MCF 10A (cell line): ENCODE measurements at regions not wholly inside any gene's neighbourhood (a gene's known extent, or its start where the extent isn't known, plus 50 kb on each side); places are given as distances from the start of the nearest gene placed in this dataset.

Experiments
- BruUV-seq: library from RNA; stranded (reverse); fragments of 400-500 nt; replicated peaks from 2 replicates; lab custom pipeline; 2021; lab: Mats Ljungman, UMichigan
- CTCF ChIA-PET: fragments of 300-600 bp; sonication (Branson Sonifier 250); formaldehyde crosslinking; extraction: SDS; loops from one replicate; lab custom pipeline; 2021; ENCODE audit warnings: antibody characterized with exemption, inconsistent platforms; lab: Yijun Ruan, JAX
- POLR2A ChIA-PET: fragments of 300-600, 350-650 bp; sonication (Branson Sonifier 250); formaldehyde crosslinking; extraction: SDS; loops from one replicate; lab custom pipeline; 2020; ENCODE audit warnings: antibody characterized with exemption, inconsistent platforms; lab: Yijun Ruan, JAX
- DNase-seq: peaks from one replicate; pipeline ENCODE4 v3.0.0-alpha.2; 2018; ENCODE audit not compliant: unreplicated experiment
- H3K27ac Mint-ChIP-seq: one replicate; pipeline ENCODE4 v1.8.0; 2022; ENCODE audit warnings: mild to moderate bottlenecking, low read depth, mixed read lengths; ENCODE audit not compliant: unreplicated experiment
- H3K27me3 Mint-ChIP-seq: one replicate; pipeline ENCODE4 v1.8.0; 2022; ENCODE audit warnings: mixed read lengths; ENCODE audit not compliant: insufficient read depth, unreplicated experiment
- H3K36me3 Mint-ChIP-seq: one replicate; pipeline ENCODE4 v1.8.0; 2022; ENCODE audit warnings: mild to moderate bottlenecking, moderate library complexity, mixed read lengths; ENCODE audit not compliant: insufficient read depth, unreplicated experiment
- H3K4me1 Mint-ChIP-seq: one replicate; pipeline ENCODE4 v1.8.0; 2022; ENCODE audit warnings: mixed read lengths; ENCODE audit not compliant: insufficient read depth, unreplicated experiment
- H3K4me3 Mint-ChIP-seq: one replicate; pipeline ENCODE4 v1.8.0; 2022; ENCODE audit warnings: mild to moderate bottlenecking, moderate library complexity, mixed read lengths; ENCODE audit not compliant: unreplicated experiment
- H3K9me3 Mint-ChIP-seq: one replicate; pipeline ENCODE4 v1.8.0; 2022; ENCODE audit warnings: mixed read lengths; ENCODE audit not compliant: unreplicated experiment
- CTCF ChIP-seq: fragments of 200-600 bp; IDR thresholded peaks from one replicate; pipeline ENCODE4 v1.8.0; 2022; ENCODE audit warnings: antibody characterized with exemption, mild to moderate bottlenecking; ENCODE audit not compliant: unreplicated experiment
- intact Hi-C: fragments of 100-400 bp; cut with micrococcal nuclease; formaldehyde crosslinking; loops from 2 replicates; pipeline ENCODE4 v1.14.1; 2022

DNA sequence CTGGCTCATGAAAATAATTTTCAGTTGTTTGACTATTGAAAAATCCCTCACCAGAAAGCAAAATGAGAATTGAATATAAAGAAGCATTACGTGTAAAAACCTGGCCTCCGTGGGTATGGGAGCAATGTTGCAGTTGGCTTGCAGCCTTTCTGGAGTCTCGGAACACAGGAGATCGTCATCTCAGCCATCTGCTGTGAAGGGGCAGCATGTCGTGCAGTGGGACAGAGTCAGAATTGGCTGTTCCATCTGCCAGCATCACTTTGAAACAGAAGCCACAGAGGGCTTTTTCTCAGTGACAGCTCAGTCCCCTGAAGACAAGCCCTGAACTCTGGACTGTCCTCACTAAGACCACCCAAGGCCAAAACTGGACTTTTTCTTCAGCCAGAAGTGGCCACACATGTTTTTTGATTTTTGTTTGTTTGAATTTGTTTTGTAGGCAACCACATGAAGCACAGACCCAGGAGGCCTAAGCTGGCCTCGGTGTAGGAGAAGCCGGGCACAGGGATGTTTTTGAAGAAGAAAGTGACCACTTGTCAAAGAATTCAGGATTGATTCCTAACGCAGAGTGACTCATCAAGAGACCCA lies 170.8 kb upstream of the DYRK2 start:
- no peaks in the 10 kb centered on the region for H3K27me3 Mint-ChIP-seq
- no peak for TF ChIP-seq CTCF
- H3K27ac Mint-ChIP-seq, result no peak overlapping the region
- no peaks in the 10 kb centered on the region for H3K4me1 Mint-ChIP-seq
- DNase-seq, result no peak
- POLR2A ChIA-PET, result no interaction called here
- no peak overlapping the region for H3K4me3 Mint-ChIP-seq
- no TSS peak for BruUV-seq
- CTCF ChIA-PET, result no interaction called here
- intact Hi-C loops, result no loop called here
- H3K36me3 Mint-ChIP-seq, result no peaks in the 10 kb centered on the region
- no peaks in the 10 kb centered on the region for H3K9me3 Mint-ChIP-seq

GRCh38 chr12:67482751-67483661 lies 165.5 kb upstream of the DYRK2 start:
- Mint-ChIP-seq H3K36me3 (no peaks in the 10 kb centered on the region), H3K4me1 (no peaks in the 10 kb centered on the region), H3K27me3 (no peaks in the 10 kb centered on the region), H3K4me3 (no peak overlapping the region), H3K9me3 (peaks cover 6% of the 10 kb centered on the region), H3K27ac (no peak overlapping the region)
- intact Hi-C loops, result no loop called here
- CTCF ChIA-PET, result interaction anchor here (0.6 kb wide), 1 partner anchor 20 kb away, joined by 3 read pairs; no protein-coding TSS in a partner anchor
- no TSS peak for BruUV-seq
- POLR2A ChIA-PET, result interaction anchor here (0.8 kb wide), 1 partner anchor 162 kb away, joined by 3 read pairs; no protein-coding TSS in a partner anchor
- TF ChIP-seq CTCF, result no peak
- DNase-seq, result peak; percentile 13

GRCh38 chr12:67483871-67484554 lies 164.5 kb upstream of the DYRK2 start:
- Mint-ChIP-seq H3K36me3 (no peaks in the 10 kb centered on the region), H3K27ac (no peak overlapping the region), H3K4me3 (no peak overlapping the region), H3K9me3 (peaks cover 8% of the 10 kb centered on the region), H3K27me3 (no peaks in the 10 kb centered on the region), H3K4me1 (no peaks in the 10 kb centered on the region)
- POLR2A ChIA-PET, result interaction anchor here (0.8 kb wide), 1 partner anchor 161 kb away, joined by 3 read pairs; no protein-coding TSS in a partner anchor
- no TSS peak for BruUV-seq
- DNase-seq, result no peak
- CTCF ChIA-PET, result interaction anchor here (0.6 kb wide), 1 partner anchor 19 kb away, joined by 3 read pairs; no protein-coding TSS in a partner anchor
- intact Hi-C loops, result no loop called here
- TF ChIP-seq CTCF, result no peak
